Sigmoid colon (tissue), 4 donors: ENCODE measurements at regions not wholly inside any gene's neighbourhood (a gene's known extent, or its start where the extent isn't known, plus 50 kb on each side); places are given as distances from the start of the nearest gene placed in this dataset.

Experiments
- POLR2AphosphoS5 ChIP-seq, 4 donors: sonication (generic); formaldehyde crosslinking; IDR thresholded peaks; one replicate each; pipeline ENCODE4 v1.6.1; 2017; ENCODE audit warnings: antibody characterized with exemption in 4 of 4
- TF ChIP-seq, protein P1 (sequence below), 4 experiments: fragments of 450-650 bp in 3 of 4; fragments of 200-600 bp in 1 of 4; IDR thresholded peaks; one replicate each; pipeline ENCODE4 v1.5.1; 2016 to 2019; ENCODE audit warnings: antibody characterized with exemption in 4 of 4, mild to moderate bottlenecking in 3 of 4, moderate library complexity in 2 of 4

DNA sequence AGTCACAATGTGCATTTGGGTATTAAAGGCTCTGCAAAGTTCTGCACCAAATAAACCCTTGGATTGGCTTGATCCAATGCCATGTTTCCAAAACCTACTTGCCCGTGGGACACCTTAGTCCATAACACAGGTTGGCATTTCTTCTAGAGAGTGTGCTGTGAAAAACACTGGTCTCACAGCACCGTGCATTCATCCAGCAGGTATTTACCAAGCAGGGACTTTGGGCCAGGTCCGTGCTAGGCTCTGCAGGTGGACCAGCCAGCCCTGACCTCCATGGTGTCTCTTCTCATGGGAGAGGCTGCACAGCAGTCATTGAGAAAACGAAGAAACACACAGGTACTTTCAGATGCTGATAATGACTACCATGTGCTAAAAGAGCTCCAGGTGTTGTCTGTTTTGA, 112.6 kb downstream of the CDH26 start:
- TF ChIP-seq, protein P1, sequence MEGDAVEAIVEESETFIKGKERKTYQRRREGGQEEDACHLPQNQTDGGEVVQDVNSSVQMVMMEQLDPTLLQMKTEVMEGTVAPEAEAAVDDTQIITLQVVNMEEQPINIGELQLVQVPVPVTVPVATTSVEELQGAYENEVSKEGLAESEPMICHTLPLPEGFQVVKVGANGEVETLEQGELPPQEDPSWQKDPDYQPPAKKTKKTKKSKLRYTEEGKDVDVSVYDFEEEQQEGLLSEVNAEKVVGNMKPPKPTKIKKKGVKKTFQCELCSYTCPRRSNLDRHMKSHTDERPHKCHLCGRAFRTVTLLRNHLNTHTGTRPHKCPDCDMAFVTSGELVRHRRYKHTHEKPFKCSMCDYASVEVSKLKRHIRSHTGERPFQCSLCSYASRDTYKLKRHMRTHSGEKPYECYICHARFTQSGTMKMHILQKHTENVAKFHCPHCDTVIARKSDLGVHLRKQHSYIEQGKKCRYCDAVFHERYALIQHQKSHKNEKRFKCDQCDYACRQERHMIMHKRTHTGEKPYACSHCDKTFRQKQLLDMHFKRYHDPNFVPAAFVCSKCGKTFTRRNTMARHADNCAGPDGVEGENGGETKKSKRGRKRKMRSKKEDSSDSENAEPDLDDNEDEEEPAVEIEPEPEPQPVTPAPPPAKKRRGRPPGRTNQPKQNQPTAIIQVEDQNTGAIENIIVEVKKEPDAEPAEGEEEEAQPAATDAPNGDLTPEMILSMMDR (IDR thresholded peaks at IDR 0.05): no peak
- no peak for TF ChIP-seq POLR2AphosphoS5 (IDR thresholded peaks at IDR 0.05)
